ENCODE measurements at regions not wholly inside any gene's neighbourhood (a gene's known extent, or its start where the extent isn't known, plus 50 kb on each side); places are given as distances from the start of the nearest gene placed in this dataset.

DNA sequence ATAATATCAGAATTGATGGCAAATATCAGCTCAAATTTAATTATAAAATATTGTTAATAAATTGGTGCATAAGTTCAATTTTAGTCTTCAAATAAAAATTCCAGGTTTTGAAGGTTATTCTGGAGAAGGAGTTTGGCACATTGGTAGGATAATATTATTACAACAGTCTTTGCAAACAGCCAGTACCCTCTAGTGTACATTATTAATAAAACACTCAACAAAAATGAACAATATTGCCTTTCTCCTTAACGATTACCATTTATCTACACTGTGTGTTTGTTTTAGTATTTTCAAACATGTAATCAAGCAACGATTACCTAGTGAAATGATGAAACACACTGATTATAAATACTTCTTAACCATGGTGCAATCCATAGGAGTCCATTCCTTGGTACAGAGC lies 334.0 kb upstream of the FSIP2 start:
- TF ChIP-seq POLR2A (IDR thresholded peaks at IDR 0.05), result no peak
- TF ChIP-seq, protein P1, sequence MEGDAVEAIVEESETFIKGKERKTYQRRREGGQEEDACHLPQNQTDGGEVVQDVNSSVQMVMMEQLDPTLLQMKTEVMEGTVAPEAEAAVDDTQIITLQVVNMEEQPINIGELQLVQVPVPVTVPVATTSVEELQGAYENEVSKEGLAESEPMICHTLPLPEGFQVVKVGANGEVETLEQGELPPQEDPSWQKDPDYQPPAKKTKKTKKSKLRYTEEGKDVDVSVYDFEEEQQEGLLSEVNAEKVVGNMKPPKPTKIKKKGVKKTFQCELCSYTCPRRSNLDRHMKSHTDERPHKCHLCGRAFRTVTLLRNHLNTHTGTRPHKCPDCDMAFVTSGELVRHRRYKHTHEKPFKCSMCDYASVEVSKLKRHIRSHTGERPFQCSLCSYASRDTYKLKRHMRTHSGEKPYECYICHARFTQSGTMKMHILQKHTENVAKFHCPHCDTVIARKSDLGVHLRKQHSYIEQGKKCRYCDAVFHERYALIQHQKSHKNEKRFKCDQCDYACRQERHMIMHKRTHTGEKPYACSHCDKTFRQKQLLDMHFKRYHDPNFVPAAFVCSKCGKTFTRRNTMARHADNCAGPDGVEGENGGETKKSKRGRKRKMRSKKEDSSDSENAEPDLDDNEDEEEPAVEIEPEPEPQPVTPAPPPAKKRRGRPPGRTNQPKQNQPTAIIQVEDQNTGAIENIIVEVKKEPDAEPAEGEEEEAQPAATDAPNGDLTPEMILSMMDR (IDR thresholded peaks at IDR 0.05), result no peak
